Activated CD8-positive, alpha-beta T cell treated with anti-CD3 and anti-CD28 coated beads for 36 hours (primary cell): ENCODE measurements at regions not wholly inside any gene's neighbourhood (a gene's known extent, or its start where the extent isn't known, plus 50 kb on each side); places are given as distances from the start of the nearest gene placed in this dataset.

ENCODE experiments used
- ATAC-seq: fragments of 200-7000 bp; cut with Tn5 transposase; one replicate; pipeline ENCODE4 v1.10.0; 2021; ENCODE audit warnings: mild to moderate bottlenecking, moderate library complexity
- CTCF ChIA-PET: fragments of 350-600 bp; sonication (Branson Sonifier 250); formaldehyde crosslinking; loops from one replicate; lab custom pipeline; 2021; ENCODE audit warnings: antibody characterized with exemption; lab: Charles Lee
- POLR2A ChIA-PET: fragments of 350-600 bp; sonication (Branson Sonifier 250); formaldehyde crosslinking; loops from one replicate; lab custom pipeline; 2021; ENCODE audit warnings: antibody characterized with exemption; lab: Charles Lee
- DNase-seq: peaks from one replicate; pipeline ENCODE4 v3.0.0-alpha.2; 2020
- H3K27ac Mint-ChIP-seq: one replicate; pipeline ENCODE4 v1.8.0; 2021; ENCODE audit warnings: mild to moderate bottlenecking, mixed read lengths
- H3K27me3 Mint-ChIP-seq: one replicate; pipeline ENCODE4 v1.8.0; 2021; ENCODE audit warnings: mixed read lengths
- H3K36me3 Mint-ChIP-seq: one replicate; pipeline ENCODE4 v1.8.0; 2021; ENCODE audit warnings: low read depth, mixed read lengths
- H3K4me1 Mint-ChIP-seq: one replicate; pipeline ENCODE4 v1.8.0; 2021; ENCODE audit warnings: low read depth, mixed read lengths
- H3K4me3 Mint-ChIP-seq: one replicate; pipeline ENCODE4 v1.8.0; 2021; ENCODE audit warnings: mild to moderate bottlenecking, moderate library complexity, mixed read lengths
- H3K9me3 Mint-ChIP-seq: one replicate; pipeline ENCODE4 v1.8.0; 2021; ENCODE audit warnings: mixed read lengths
- CTCF ChIP-seq: fragments of 200-600 bp; IDR thresholded peaks from one replicate; pipeline ENCODE4 v1.8.0; 2022; ENCODE audit warnings: antibody characterized with exemption, mild to moderate bottlenecking
- intact Hi-C: fragments of 100-400 bp; cut with micrococcal nuclease; formaldehyde crosslinking; loops from one replicate; pipeline ENCODE4 v1.10.0; 2022

- no peak overlapping the region for H3K27ac Mint-ChIP-seq
- TF ChIP-seq CTCF, result no peak
- intact Hi-C loops, result no loop called here
- POLR2A ChIA-PET, result no interaction called here
- CTCF ChIA-PET, result no interaction called here
- DNase-seq (no peak), ATAC-seq (no peak)
- H3K27me3 Mint-ChIP-seq, result no peaks in the 10 kb centered on the region
- H3K4me1 Mint-ChIP-seq, result no peaks in the 10 kb centered on the region
- no peak overlapping the region for H3K4me3 Mint-ChIP-seq
- no peaks in the 10 kb centered on the region for H3K9me3 Mint-ChIP-seq
- no peaks in the 10 kb centered on the region for H3K36me3 Mint-ChIP-seq
Measured at GRCh38 chr6:23180504-23181293, 611.3 kb downstream of the HDGFL1 start.

GRCh38 chr6:23181356-23182110 lies 612.2 kb downstream of the HDGFL1 start:
- Mint-ChIP-seq H3K4me1 (no peaks in the 10 kb centered on the region), H3K27ac (no peak overlapping the region), H3K9me3 (no peaks in the 10 kb centered on the region), H3K4me3 (no peak overlapping the region), H3K36me3 (no peaks in the 10 kb centered on the region), H3K27me3 (no peaks in the 10 kb centered on the region)
- POLR2A ChIA-PET, result no interaction called here
- intact Hi-C loops, result no loop called here
- TF ChIP-seq CTCF, result no peak
- CTCF ChIA-PET, result no interaction called here
- no peak for DNase-seq
- no peak for ATAC-seq

- Mint-ChIP-seq H3K9me3 (no peaks in the 10 kb centered on the region), H3K4me1 (no peaks in the 10 kb centered on the region), H3K27ac (no peak overlapping the region), H3K27me3 (no peaks in the 10 kb centered on the region), H3K36me3 (no peaks in the 10 kb centered on the region), H3K4me3 (no peak overlapping the region)
- TF ChIP-seq CTCF, result no peak
- intact Hi-C loops, result no loop called here
- ATAC-seq (no peak), DNase-seq (no peak)
- POLR2A ChIA-PET, result interaction anchor here (0.6 kb wide), 1 partner anchor 37 kb away, joined by 4 read pairs; no protein-coding TSS in a partner anchor
- CTCF ChIA-PET, result no interaction called here
Measured at GRCh38 chr6:23183846-23184245, 614.5 kb downstream of the HDGFL1 start.

GRCh38 chr6:23184351-23184750 lies 615.0 kb downstream of the HDGFL1 start:
- intact Hi-C loops, result no loop called here
- POLR2A ChIA-PET, result interaction anchor here (0.6 kb wide), 1 partner anchor 36 kb away, joined by 4 read pairs; no protein-coding TSS in a partner anchor
- no peak overlapping the region for H3K4me3 Mint-ChIP-seq
- H3K27me3 Mint-ChIP-seq, result no peaks in the 10 kb centered on the region
- TF ChIP-seq CTCF, result no peak
- H3K27ac Mint-ChIP-seq, result no peak overlapping the region
- no peaks in the 10 kb centered on the region for H3K9me3 Mint-ChIP-seq
- CTCF ChIA-PET, result no interaction called here
- no peaks in the 10 kb centered on the region for H3K4me1 Mint-ChIP-seq
- ATAC-seq (no peak), DNase-seq (no peak)
- H3K36me3 Mint-ChIP-seq, result no peaks in the 10 kb centered on the region

GRCh38 chr6:23195487-23195886 lies 626.1 kb downstream of the HDGFL1 start:
- no peaks in the 10 kb centered on the region for H3K4me1 Mint-ChIP-seq
- intact Hi-C loops, result no loop called here
- TF ChIP-seq CTCF, result no peak
- no peaks in the 10 kb centered on the region for H3K27me3 Mint-ChIP-seq
- H3K36me3 Mint-ChIP-seq, result no peaks in the 10 kb centered on the region
- ChIA-PET CTCF (no interaction called here), POLR2A (no interaction called here)
- H3K27ac Mint-ChIP-seq, result no peak overlapping the region
- H3K9me3 Mint-ChIP-seq, result no peaks in the 10 kb centered on the region
- no peak overlapping the region for H3K4me3 Mint-ChIP-seq
- DNase-seq (no peak), ATAC-seq (no peak)
